IgD-negative memory B cell (primary cell): ENCODE measurements at regions not wholly inside any gene's neighbourhood (a gene's known extent, or its start where the extent isn't known, plus 50 kb on each side); places are given as distances from the start of the nearest gene placed in this dataset.
"Not testable (repeated sequence)": the region's sequence is repeated elsewhere in the genome, so short reads cannot be mapped to it uniquely, and the experiment has no call there.

Source experiments
- H3K27ac Mint-ChIP-seq, 3 donors: one replicate each; pipeline ENCODE4 v1.8.0; 2020 to 2022; ENCODE audit warnings: mild to moderate bottlenecking in 3 of 3, mixed read lengths in 3 of 3, moderate library complexity in 1 of 3
- H3K27me3 Mint-ChIP-seq: one replicate; pipeline ENCODE4 v1.8.0; 2021; ENCODE audit warnings: mixed read lengths
- H3K36me3 Mint-ChIP-seq: one replicate; pipeline ENCODE4 v1.8.0; 2020; ENCODE audit warnings: mild to moderate bottlenecking, mixed read lengths
- H3K4me1 Mint-ChIP-seq, 3 donors: one replicate each; pipeline ENCODE4 v1.8.0; 2020 to 2022; ENCODE audit warnings: mixed read lengths in 3 of 3, mild to moderate bottlenecking in 1 of 3
- H3K4me3 Mint-ChIP-seq, 4 donors: one replicate each; pipeline ENCODE4 v1.8.0; 2020 to 2022; ENCODE audit warnings: mild to moderate bottlenecking in 4 of 4, mixed read lengths in 4 of 4, moderate library complexity in 3 of 4
- H3K9me3 Mint-ChIP-seq, 3 donors: one replicate each; pipeline ENCODE4 v1.8.0; 2020 to 2021; ENCODE audit warnings: mixed read lengths in 3 of 3, mild to moderate bottlenecking in 1 of 3

GRCh38 chr10:15921423-15921945 lies 61.2 kb upstream of the MINDY3 start:
- not testable (repeated sequence) for H3K27me3 Mint-ChIP-seq, H3K4me3 Mint-ChIP-seq, H3K4me1 Mint-ChIP-seq, H3K27ac Mint-ChIP-seq, H3K36me3 Mint-ChIP-seq, H3K9me3 Mint-ChIP-seq

- H3K4me3 Mint-ChIP-seq, result no peak overlapping the region
- peaks cover 1% of the 10 kb centered on the region for H3K36me3 Mint-ChIP-seq
- H3K9me3 Mint-ChIP-seq, result peaks cover 2 to 10% (median 7%) of the 10 kb centered on the region in 3 donors
- H3K27ac Mint-ChIP-seq, result no peak overlapping the region
- H3K27me3 Mint-ChIP-seq, result peaks cover 10% of the 10 kb centered on the region
- no peaks in the 10 kb centered on the region for H3K4me1 Mint-ChIP-seq
Measured at GRCh38 chr10:15931376-15931775, 71.1 kb upstream of the MINDY3 start.

GRCh38 chr10:15939543-15939942 lies 79.2 kb upstream of the MINDY3 start:
- H3K4me1 Mint-ChIP-seq, H3K4me3 Mint-ChIP-seq, H3K9me3 Mint-ChIP-seq, H3K27me3 Mint-ChIP-seq, H3K27ac Mint-ChIP-seq, H3K36me3 Mint-ChIP-seq: not testable (repeated sequence)

GRCh38 chr10:15943426-15943825 lies 83.1 kb upstream of the MINDY3 start:
- Mint-ChIP-seq H3K4me3 (no peak overlapping the region), H3K4me1 (no peaks in the 10 kb centered on the region), H3K36me3 (peaks cover 4% of the 10 kb centered on the region), H3K9me3 (peaks cover 4 to 23% (median 6%) of the 10 kb centered on the region in 3 donors), H3K27ac (no peak overlapping the region), H3K27me3 (no peaks in the 10 kb centered on the region)

- no peak overlapping the region for H3K4me3 Mint-ChIP-seq
- H3K27me3 Mint-ChIP-seq, result no peaks in the 10 kb centered on the region
- H3K9me3 Mint-ChIP-seq, result no peaks in the 10 kb centered on the region
Measured at GRCh38 chr10:15954188-15954587, 93.9 kb upstream of the MINDY3 start.

GRCh38 chr10:15960277-15960676 lies 100.0 kb upstream of the MINDY3 start:
- no peaks in the 10 kb centered on the region for H3K4me1 Mint-ChIP-seq
- peaks cover 0 to 4% (median 0%) of the 10 kb centered on the region in 3 donors for H3K9me3 Mint-ChIP-seq
- H3K27me3 Mint-ChIP-seq, result no peaks in the 10 kb centered on the region
- no peak overlapping the region for H3K27ac Mint-ChIP-seq
- H3K36me3 Mint-ChIP-seq, result no peaks in the 10 kb centered on the region
- H3K4me3 Mint-ChIP-seq, result no peak overlapping the region

More at GRCh38 chr10:15954188-15954587, 93.9 kb upstream of the MINDY3 start:
- Mint-ChIP-seq H3K27ac (no peak overlapping the region), H3K4me1 (no peaks in the 10 kb centered on the region), H3K36me3 (no peaks in the 10 kb centered on the region)

- H3K36me3 Mint-ChIP-seq, H3K4me1 Mint-ChIP-seq, H3K4me3 Mint-ChIP-seq, H3K27me3 Mint-ChIP-seq, H3K9me3 Mint-ChIP-seq: not testable (repeated sequence)
- peak overlapping the region in 1 of 3 donors; percentile 39 for H3K27ac Mint-ChIP-seq
Measured at GRCh38 chr10:15972736-15973135, 112.4 kb upstream of the MINDY3 start.

GRCh38 chr10:15985690-15986089 lies 125.4 kb upstream of the MINDY3 start:
- H3K27ac Mint-ChIP-seq, result no peak overlapping the region
- H3K9me3 Mint-ChIP-seq, result peaks cover 0 to 4% (median 0%) of the 10 kb centered on the region in 3 donors
- no peak overlapping the region for H3K4me3 Mint-ChIP-seq
- H3K36me3 Mint-ChIP-seq, result no peaks in the 10 kb centered on the region
- H3K27me3 Mint-ChIP-seq, result no peaks in the 10 kb centered on the region
- H3K4me1 Mint-ChIP-seq, result no peaks in the 10 kb centered on the region

- Mint-ChIP-seq H3K4me1 (no peaks in the 10 kb centered on the region), H3K36me3 (no peaks in the 10 kb centered on the region), H3K9me3 (peaks cover 0 to 10% (median 4%) of the 10 kb centered on the region in 3 donors), H3K4me3 (no peak overlapping the region), H3K27ac (no peak overlapping the region), H3K27me3 (no peaks in the 10 kb centered on the region)
Measured at GRCh38 chr10:15990535-15991129, 130.3 kb upstream of the MINDY3 start.

GRCh38 chr10:15997313-15997712 lies 137.0 kb upstream of the MINDY3 start:
- Mint-ChIP-seq H3K9me3 (peaks cover under 1 to 6% (median 3%) of the 10 kb centered on the region in 3 donors), H3K4me1 (no peaks in the 10 kb centered on the region), H3K4me3 (no peak overlapping the region), H3K27me3 (no peaks in the 10 kb centered on the region), H3K36me3 (no peaks in the 10 kb centered on the region), H3K27ac (no peak overlapping the region)

GRCh38 chr10:16001581-16001980 lies 141.3 kb upstream of the MINDY3 start:
- Mint-ChIP-seq H3K27me3 (no peaks in the 10 kb centered on the region), H3K4me3 (no peak overlapping the region), H3K4me1 (no peaks in the 10 kb centered on the region), H3K36me3 (no peaks in the 10 kb centered on the region), H3K9me3 (peaks cover 5 to 9% (median 7%) of the 10 kb centered on the region in 3 donors), H3K27ac (no peak overlapping the region)

- Mint-ChIP-seq H3K27ac (no peak overlapping the region), H3K36me3 (no peaks in the 10 kb centered on the region), H3K4me3 (no peak overlapping the region), H3K27me3 (no peaks in the 10 kb centered on the region), H3K4me1 (peaks cover 0 to 1% (median 0%) of the 10 kb centered on the region in 3 donors), H3K9me3 (peaks cover 2 to 7% (median 4%) of the 10 kb centered on the region in 3 donors)
Measured at GRCh38 chr10:16009785-16010184, 149.5 kb upstream of the MINDY3 start.

- Mint-ChIP-seq H3K27me3 (no peaks in the 10 kb centered on the region), H3K36me3 (no peaks in the 10 kb centered on the region), H3K27ac (no peak overlapping the region), H3K4me3 (no peak overlapping the region), H3K9me3 (peaks cover 0 to 5% (median 4%) of the 10 kb centered on the region in 3 donors), H3K4me1 (peaks cover 0 to 1% (median 0%) of the 10 kb centered on the region in 3 donors)
Measured at GRCh38 chr10:16011548-16011947, 151.2 kb upstream of the MINDY3 start.

GRCh38 chr10:16014469-16014868 lies 154.2 kb upstream of the MINDY3 start:
- H3K27ac Mint-ChIP-seq, result no peak overlapping the region
- H3K36me3 Mint-ChIP-seq, result peaks cover 1% of the 10 kb centered on the region
- peaks cover 2 to 4% (median 4%) of the 10 kb centered on the region in 3 donors for H3K9me3 Mint-ChIP-seq
- no peaks in the 10 kb centered on the region for H3K27me3 Mint-ChIP-seq
- no peak overlapping the region for H3K4me3 Mint-ChIP-seq
- H3K4me1 Mint-ChIP-seq, result no peaks in the 10 kb centered on the region

GRCh38 chr10:16016688-16017087 lies 156.4 kb upstream of the MINDY3 start:
- Mint-ChIP-seq H3K27ac (no peak overlapping the region), H3K4me3 (no peak overlapping the region), H3K4me1 (peaks cover 0 to 2% (median 0%) of the 10 kb centered on the region in 3 donors), H3K36me3 (peaks cover 1% of the 10 kb centered on the region), H3K9me3 (peaks cover under 1 to 4% (median 4%) of the 10 kb centered on the region in 3 donors), H3K27me3 (no peaks in the 10 kb centered on the region)

GRCh38 chr10:16020836-16021235 lies 160.5 kb upstream of the MINDY3 start:
- no peaks in the 10 kb centered on the region for H3K27me3 Mint-ChIP-seq
- no peak overlapping the region for H3K27ac Mint-ChIP-seq
- peaks cover 0 to 2% (median 0%) of the 10 kb centered on the region in 3 donors for H3K4me1 Mint-ChIP-seq
- peak overlapping the region in 1 of 4 donors; percentile 43 for H3K4me3 Mint-ChIP-seq
- peaks cover 1% of the 10 kb centered on the region for H3K36me3 Mint-ChIP-seq
- H3K9me3 Mint-ChIP-seq, result peaks cover 2 to 10% (median 4%) of the 10 kb centered on the region in 3 donors
